Ectodermal cell (in vitro differentiated cells): ENCODE measurements at regions not wholly inside any gene's neighbourhood (a gene's known extent, or its start where the extent isn't known, plus 50 kb on each side); places are given as distances from the start of the nearest gene placed in this dataset.

Experiments
- H3K27ac ChIP-seq: 2 replicates; pipeline ENCODE4 v1.7.0; 2013; ENCODE audit warnings: mild to moderate bottlenecking, low read depth, low read length; ENCODE audit not compliant: insufficient read depth, poor library complexity, severe bottlenecking
- H3K27me3 ChIP-seq: 2 replicates; pipeline ENCODE4 v1.7.0; 2013; ENCODE audit warnings: mild to moderate bottlenecking, low read length; ENCODE audit not compliant: insufficient read depth, control insufficient read depth, poor library complexity, severe bottlenecking
- H3K36me3 ChIP-seq: one replicate; pipeline ENCODE4 v1.7.0; 2013; ENCODE audit warnings: low read length; ENCODE audit not compliant: control insufficient read depth, insufficient read depth
- H3K4me1 ChIP-seq: one replicate; pipeline ENCODE4 v1.7.0; 2013; ENCODE audit warnings: low read length; ENCODE audit not compliant: control insufficient read depth, insufficient read depth
- H3K4me3 ChIP-seq: 2 replicates; pipeline ENCODE4 v1.7.0; 2013; ENCODE audit warnings: low read depth, low read length, control low read depth; ENCODE audit not compliant: insufficient read depth
- H3K9me3 ChIP-seq: 2 replicates; pipeline ENCODE4 v1.7.0; 2013; ENCODE audit warnings: mild to moderate bottlenecking, low read length, moderate library complexity; ENCODE audit not compliant: control insufficient read depth
- WGBS, 2 experiments: methylation state at CpG; one replicate each; pipeline ENCODE4 v1.1.7; 2013; ENCODE audit warnings: missing lambda C conversion rate in 2 of 2; 5-methylcytosine and 5-hydroxymethylcytosine counted together

- no peaks in the 10 kb centered on the region for H3K36me3 ChIP-seq
- no peaks in the 10 kb centered on the region for H3K9me3 ChIP-seq
- peaks cover 5% of the 10 kb centered on the region for H3K4me1 ChIP-seq
- no peaks in the 10 kb centered on the region for H3K27me3 ChIP-seq
- 94 to 96% methylated on average over 5 of the region's 5 CpGs for WGBS, 2 experiments
- no peak overlapping the region for H3K4me3 ChIP-seq
- H3K27ac ChIP-seq, result no peak overlapping the region
Observed at GRCh38 chr7:35375516-35375915, 121.6 kb upstream of the TBX20 start.

GRCh38 chr7:35374858-35375257, 121.0 kb upstream of the TBX20 start:
- Histone ChIP-seq H3K27me3 (no peaks in the 10 kb centered on the region), H3K36me3 (no peaks in the 10 kb centered on the region), H3K4me3 (no peak overlapping the region), H3K4me1 (peaks cover 9% of the 10 kb centered on the region), H3K9me3 (no peaks in the 10 kb centered on the region), H3K27ac (no peak overlapping the region)
- 87 to 88% methylated on average over 13 of the region's 13 CpGs for WGBS, 2 experiments

- 90 to 97% methylated on average over 2 of the region's 2 CpGs for WGBS, 2 experiments
- H3K27ac ChIP-seq, result no peak overlapping the region
- no peaks in the 10 kb centered on the region for H3K27me3 ChIP-seq
Observed at GRCh38 chr7:35371221-35371620, 117.3 kb upstream of the TBX20 start.

GRCh38 chr7:35370687-35371086, 116.8 kb upstream of the TBX20 start:
- no peak overlapping the region for H3K27ac ChIP-seq

More at GRCh38 chr7:35371221-35371620, 117.3 kb upstream of the TBX20 start:
- H3K9me3 ChIP-seq, result no peaks in the 10 kb centered on the region
- H3K36me3 ChIP-seq, result no peaks in the 10 kb centered on the region
- no peak overlapping the region for H3K4me3 ChIP-seq
- H3K4me1 ChIP-seq, result peaks cover 17% of the 10 kb centered on the region

GRCh38 chr7:35366167-35367155, 112.6 kb upstream of the TBX20 start:
- H3K9me3 ChIP-seq, result no peaks in the 10 kb centered on the region
- 17 to 22% methylated on average over 6 of the region's 6 CpGs for WGBS, 2 experiments
- H3K27ac ChIP-seq, result no peak overlapping the region
- no peak overlapping the region for H3K4me3 ChIP-seq
- peaks cover 19% of the 10 kb centered on the region for H3K4me1 ChIP-seq
- no peaks in the 10 kb centered on the region for H3K36me3 ChIP-seq
- H3K27me3 ChIP-seq, result no peaks in the 10 kb centered on the region

More at GRCh38 chr7:35370687-35371086, 116.8 kb upstream of the TBX20 start:
- 67 to 72% methylated on average over 2 of the region's 2 CpGs for WGBS, 2 experiments
- Histone ChIP-seq H3K27me3 (no peaks in the 10 kb centered on the region), H3K36me3 (no peaks in the 10 kb centered on the region), H3K4me3 (no peak overlapping the region), H3K4me1 (peaks cover 19% of the 10 kb centered on the region), H3K9me3 (no peaks in the 10 kb centered on the region)

GRCh38 chr7:35365523-35365922, 111.6 kb upstream of the TBX20 start:
- no peaks in the 10 kb centered on the region for H3K36me3 ChIP-seq
- no peak overlapping the region for H3K4me3 ChIP-seq
- H3K27ac ChIP-seq, result no peak overlapping the region
- H3K4me1 ChIP-seq, result peaks cover 14% of the 10 kb centered on the region
- no peaks in the 10 kb centered on the region for H3K27me3 ChIP-seq
- 100% methylated on average over 1 of the region's 1 CpG for WGBS, 2 experiments
- H3K9me3 ChIP-seq, result no peaks in the 10 kb centered on the region

GRCh38 chr7:35362341-35362740, 108.4 kb upstream of the TBX20 start:
- Histone ChIP-seq H3K27me3 (no peaks in the 10 kb centered on the region), H3K27ac (no peak overlapping the region), H3K36me3 (no peaks in the 10 kb centered on the region), H3K4me1 (peaks cover 10% of the 10 kb centered on the region), H3K9me3 (no peaks in the 10 kb centered on the region), H3K4me3 (no peak overlapping the region)
- 94 to 95% methylated on average over 6 of the region's 6 CpGs for WGBS, 2 experiments

- Histone ChIP-seq H3K9me3 (no peaks in the 10 kb centered on the region), H3K27me3 (no peaks in the 10 kb centered on the region), H3K27ac (no peak overlapping the region), H3K36me3 (no peaks in the 10 kb centered on the region), H3K4me3 (no peak overlapping the region), H3K4me1 (peaks cover 8% of the 10 kb centered on the region)
- WGBS, 2 experiments, result 57 to 60% methylated on average over 1 of the region's 1 CpG
Observed at GRCh38 chr7:35359423-35359822, 105.5 kb upstream of the TBX20 start.

- Histone ChIP-seq H3K9me3 (no peaks in the 10 kb centered on the region), H3K4me1 (peaks cover 8% of the 10 kb centered on the region), H3K4me3 (no peak overlapping the region), H3K36me3 (no peaks in the 10 kb centered on the region), H3K27me3 (no peaks in the 10 kb centered on the region), H3K27ac (no peak overlapping the region)
- 92 to 93% methylated on average over 4 of the region's 4 CpGs for WGBS, 2 experiments
Observed at GRCh38 chr7:35356495-35356894, 102.6 kb upstream of the TBX20 start.

- H3K4me1 ChIP-seq, result peaks cover 8% of the 10 kb centered on the region
- no peak overlapping the region for H3K4me3 ChIP-seq
- H3K36me3 ChIP-seq, result no peaks in the 10 kb centered on the region
- no peak overlapping the region for H3K27ac ChIP-seq
- no peaks in the 10 kb centered on the region for H3K9me3 ChIP-seq
- 86 to 88% methylated on average over 5 of the region's 5 CpGs for WGBS, 2 experiments
- no peaks in the 10 kb centered on the region for H3K27me3 ChIP-seq
Observed at GRCh38 chr7:35355911-35356310, 102.0 kb upstream of the TBX20 start.
